GM23338 (cell line): ENCODE measurements at regions not wholly inside any gene's neighbourhood (a gene's known extent, or its start where the extent isn't known, plus 50 kb on each side); places are given as distances from the start of the nearest gene placed in this dataset.

Experiments used
- CTCF ChIP-seq, 2 experiments: fragments of 200-600 bp in 1 of 2; sonication (generic) in 1 of 2; conservative IDR thresholded peaks; 2 replicates each; pipeline versions ENCODE4 v1.5.1 to v1.6.1; 2016 to 2017; ENCODE audit warnings: antibody characterized with exemption in 2 of 2, low read depth in 2 of 2, mild to moderate bottlenecking in 2 of 2, moderate library complexity in 1 of 2
- ETS1 ChIP-seq: IDR thresholded peaks from 2 replicates; pipeline ENCODE4 v1.6.1; 2016; ENCODE audit warnings: antibody characterized with exemption
- POLR2AphosphoS5 ChIP-seq: IDR thresholded peaks from 2 replicates; pipeline ENCODE4 v1.6.1; 2016; ENCODE audit warnings: antibody characterized with exemption, low read depth
- REST ChIP-seq: IDR thresholded peaks from one replicate; pipeline ENCODE4 v1.6.1; 2018; ENCODE audit warnings: antibody characterized with exemption; ENCODE audit not compliant: unreplicated experiment
- STAT1 ChIP-seq: IDR thresholded peaks from one replicate; pipeline ENCODE4 v1.6.1; 2016; ENCODE audit warnings: antibody characterized with exemption; ENCODE audit not compliant: unreplicated experiment
- ZNF331 ChIP-seq: fragments of 250-450 bp; sonication (Bioruptor Pico); IDR thresholded peaks from 2 replicates; pipeline ENCODE4 v1.5.0; 2020; ENCODE audit warnings: low read depth, mild to moderate bottlenecking, moderate library complexity
- ZNF462 ChIP-seq: fragments of 250-450 bp; sonication (Bioruptor Pico); IDR thresholded peaks from 2 replicates; pipeline ENCODE4 v1.5.0; 2020; ENCODE audit warnings: mild to moderate bottlenecking, moderate library complexity

GRCh38 chr5:171705830-171706468, 79.7 kb upstream of the SMIM23 start (continued):
- no peak for TF ChIP-seq ZNF462
- TF ChIP-seq REST = no peak
- TF ChIP-seq ZNF331 (CRISPR knock-in tag) = no peak
- TF ChIP-seq CTCF (conservative IDR thresholded peaks at IDR 0.05; ENCODE audit: low read depth in 2 of 2) = no peak
- no peak for TF ChIP-seq POLR2AphosphoS5
- no peak for TF ChIP-seq ETS1
- TF ChIP-seq STAT1 = no peak
